HG03575 (cell line): ENCODE measurements at regions not wholly inside any gene's neighbourhood (a gene's known extent, or its start where the extent isn't known, plus 50 kb on each side); places are given as distances from the start of the nearest gene placed in this dataset.
A peak's percentile ranks its signal among the peaks of the same experiment; 100 is the strongest.

Experiments used
- ATAC-seq: cut with Tn5 transposase; IDR thresholded peaks from one replicate; pipeline ENCODE4 v1.9.1; 2021; ENCODE audit not compliant: unreplicated experiment, insufficient number of reproducible peaks, low FRiP score; ENCODE audit errors: extremely low read depth

- ATAC-seq = no peak
These were observed 415.8 kb upstream of the GOLIM4 start for GRCh38 chr3:168511428-168512014.

GRCh38 chr3:168506589-168506988 lies 410.9 kb upstream of the GOLIM4 start:
- ATAC-seq = no peak

- no peak for ATAC-seq
These were observed 405.8 kb upstream of the GOLIM4 start for GRCh38 chr3:168501570-168501969.

- no peak for ATAC-seq
These were observed 402.5 kb upstream of the GOLIM4 start for GRCh38 chr3:168498194-168498593.

- no peak for ATAC-seq
These were observed 402.0 kb upstream of the GOLIM4 start for GRCh38 chr3:168497741-168498140.

GRCh38 chr3:168497183-168497582 lies 401.5 kb upstream of the GOLIM4 start:
- no peak for ATAC-seq

- ATAC-seq = no peak
These were observed 400.2 kb upstream of the GOLIM4 start for GRCh38 chr3:168495932-168496331.

GRCh38 chr3:168495270-168495669 lies 399.5 kb upstream of the GOLIM4 start:
- ATAC-seq = no peak

GRCh38 chr3:168493412-168494205 lies 397.9 kb upstream of the GOLIM4 start:
- ATAC-seq = no peak

- no peak for ATAC-seq
These were observed 395.3 kb upstream of the GOLIM4 start for GRCh38 chr3:168490981-168491380.

- ATAC-seq = no peak
These were observed 393.6 kb upstream of the GOLIM4 start for GRCh38 chr3:168489301-168489700.

- ATAC-seq = no peak
These were observed 390.2 kb upstream of the GOLIM4 start for GRCh38 chr3:168485936-168486335.

- no peak for ATAC-seq
These were observed 380.7 kb upstream of the GOLIM4 start for GRCh38 chr3:168476360-168476980.

- no peak for ATAC-seq
These were observed 380.0 kb upstream of the GOLIM4 start for GRCh38 chr3:168475704-168476103.

- ATAC-seq = no peak
These were observed 377.7 kb upstream of the GOLIM4 start for GRCh38 chr3:168473334-168473890.

GRCh38 chr3:168472783-168473182 lies 377.1 kb upstream of the GOLIM4 start:
- no peak for ATAC-seq

GRCh38 chr3:168470380-168470779 lies 374.7 kb upstream of the GOLIM4 start:
- no peak for ATAC-seq

- no peak for ATAC-seq
These were observed 373.7 kb upstream of the GOLIM4 start for GRCh38 chr3:168469436-168469835.

- peak; percentile 63 for ATAC-seq
These were observed 371.5 kb upstream of the GOLIM4 start for GRCh38 chr3:168467115-168467714.

GRCh38 chr3:168461793-168462192 lies 366.1 kb upstream of the GOLIM4 start:
- no peak for ATAC-seq
